Prostate gland (tissue), 2 donors: ENCODE measurements at regions not wholly inside any gene's neighbourhood (a gene's known extent, or its start where the extent isn't known, plus 50 kb on each side); places are given as distances from the start of the nearest gene placed in this dataset.

Experiments used
- DNase-seq: peaks from one replicate; pipeline ENCODE4 v3.0.0-alpha.2; 2019; ENCODE audit warnings: low spot score
- H3K27ac ChIP-seq, 2 donors: fragments of 200-600 bp; sonication (generic); 2 replicates each; pipeline ENCODE4 v1.5.1; 2017 to 2019
- H3K27me3 ChIP-seq: fragments of 200-600 bp; sonication (generic); replicated peaks from 2 replicates; pipeline ENCODE4 v1.5.1; 2019; ENCODE audit not compliant: insufficient read depth
- H3K36me3 ChIP-seq, 2 donors: fragments of 200-600 bp; sonication (generic); 1 replicate in 1 of 2; 2 replicates in 1 of 2; pipeline versions ENCODE4 v1.5.1 to v1.8.1; 2017 to 2019
- H3K4me1 ChIP-seq: fragments of 200-600 bp; sonication (generic); replicated peaks from 2 replicates; pipeline ENCODE4 v1.5.1; 2019
- H3K4me3 ChIP-seq, 2 donors: fragments of 200-600 bp; sonication (generic); 2 replicates each; pipeline ENCODE4 v1.5.1; 2017 to 2019
- H3K9me3 ChIP-seq: fragments of 200-600 bp; sonication (generic); 2 replicates; pipeline ENCODE4 v1.5.1; 2017
- POLR2A ChIP-seq: fragments of 450-650 bp; IDR thresholded peaks from one replicate; pipeline ENCODE4 v1.6.1; 2016; ENCODE audit warnings: antibody characterized with exemption, mild to moderate bottlenecking
- POLR2AphosphoS5 ChIP-seq: sonication (generic); formaldehyde crosslinking; IDR thresholded peaks from one replicate; pipeline ENCODE4 v1.6.1; 2017; ENCODE audit warnings: antibody characterized with exemption
- WGBS: methylation state at CpG from one replicate; pipeline ENCODE4 v1.1.5; 2018; 5-methylcytosine and 5-hydroxymethylcytosine counted together
- intact Hi-C: fragments of 100-400 bp; cut with DNase I; formaldehyde crosslinking; loops from one replicate; pipeline ENCODE4 v1.14.2; 2022
- TF ChIP-seq, protein P1 (sequence below), 4 experiments: fragments of 200-600 bp in 2 of 4; fragments of 450-650 bp in 2 of 4; sonication (generic) in 2 of 4; IDR thresholded peaks; 1 replicate in 3 of 4; 2 replicates in 1 of 4; pipeline ENCODE4 v1.5.1; 2016 to 2019; ENCODE audit warnings: antibody characterized with exemption in 4 of 4, mild to moderate bottlenecking in 2 of 4, moderate library complexity in 2 of 4

DNA sequence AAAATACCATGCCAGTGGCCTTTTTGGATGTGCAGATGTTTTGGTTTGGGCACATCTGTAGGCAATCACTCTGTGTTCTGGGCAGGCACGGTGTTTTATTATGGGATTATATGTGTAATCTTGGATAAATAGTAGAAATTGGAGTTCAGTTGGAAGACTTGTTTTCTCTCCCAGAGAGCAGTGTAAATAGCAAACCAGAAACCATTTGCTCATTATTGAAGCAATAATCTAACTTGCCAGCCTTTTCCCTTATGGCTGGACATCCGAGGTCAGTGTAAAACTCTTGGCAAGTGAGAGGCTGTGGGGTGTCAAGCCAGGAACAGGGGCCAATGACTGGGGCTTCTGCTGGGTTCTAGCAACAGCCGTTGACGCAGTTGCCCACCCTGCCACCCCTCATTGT, 69.9 kb downstream of the IRX3 start:
- Histone ChIP-seq H3K27ac (no peak overlapping the region), H3K36me3 (no peaks in the 10 kb centered on the region), H3K27me3 (no peaks in the 10 kb centered on the region), H3K4me1 (no peaks in the 10 kb centered on the region), H3K9me3 (no peaks in the 10 kb centered on the region), H3K4me3 (no peak overlapping the region)
- no peak for DNase-seq
- TF ChIP-seq, protein P1, sequence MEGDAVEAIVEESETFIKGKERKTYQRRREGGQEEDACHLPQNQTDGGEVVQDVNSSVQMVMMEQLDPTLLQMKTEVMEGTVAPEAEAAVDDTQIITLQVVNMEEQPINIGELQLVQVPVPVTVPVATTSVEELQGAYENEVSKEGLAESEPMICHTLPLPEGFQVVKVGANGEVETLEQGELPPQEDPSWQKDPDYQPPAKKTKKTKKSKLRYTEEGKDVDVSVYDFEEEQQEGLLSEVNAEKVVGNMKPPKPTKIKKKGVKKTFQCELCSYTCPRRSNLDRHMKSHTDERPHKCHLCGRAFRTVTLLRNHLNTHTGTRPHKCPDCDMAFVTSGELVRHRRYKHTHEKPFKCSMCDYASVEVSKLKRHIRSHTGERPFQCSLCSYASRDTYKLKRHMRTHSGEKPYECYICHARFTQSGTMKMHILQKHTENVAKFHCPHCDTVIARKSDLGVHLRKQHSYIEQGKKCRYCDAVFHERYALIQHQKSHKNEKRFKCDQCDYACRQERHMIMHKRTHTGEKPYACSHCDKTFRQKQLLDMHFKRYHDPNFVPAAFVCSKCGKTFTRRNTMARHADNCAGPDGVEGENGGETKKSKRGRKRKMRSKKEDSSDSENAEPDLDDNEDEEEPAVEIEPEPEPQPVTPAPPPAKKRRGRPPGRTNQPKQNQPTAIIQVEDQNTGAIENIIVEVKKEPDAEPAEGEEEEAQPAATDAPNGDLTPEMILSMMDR (IDR thresholded peaks at IDR 0.05), result no peak
- no peak for TF ChIP-seq POLR2A
- intact Hi-C loops, result no loop called here
- WGBS, result 68% methylated on average over 4 of the region's 4 CpGs

DNA sequence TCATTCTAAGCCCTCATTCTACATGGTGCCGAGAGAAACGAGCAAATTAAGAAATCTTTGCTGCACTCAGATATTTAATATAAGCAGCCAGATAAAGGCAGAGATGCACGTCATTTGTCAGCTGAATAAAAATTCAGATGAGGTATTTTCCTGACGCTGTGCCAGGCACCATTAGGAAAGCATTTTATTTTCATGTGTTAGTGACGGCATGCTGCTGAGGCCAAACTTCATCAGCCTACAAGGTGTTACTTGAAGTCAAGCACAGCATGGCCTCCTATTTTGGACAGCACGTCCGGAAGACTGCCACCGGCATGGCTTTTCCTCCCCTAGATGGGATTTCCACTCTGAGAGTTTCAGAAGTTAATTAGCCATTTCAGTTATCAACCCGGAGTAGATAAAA, 70.3 kb downstream of the IRX3 start:
- Histone ChIP-seq H3K27me3 (no peaks in the 10 kb centered on the region), H3K4me3 (no peak overlapping the region), H3K4me1 (no peaks in the 10 kb centered on the region), H3K27ac (no peak overlapping the region), H3K9me3 (no peaks in the 10 kb centered on the region), H3K36me3 (no peaks in the 10 kb centered on the region)
- 62% methylated on average over 9 of the region's 9 CpGs for WGBS
- no peak for DNase-seq
- intact Hi-C loops, result no loop called here
- no peak for TF ChIP-seq POLR2AphosphoS5

DNA sequence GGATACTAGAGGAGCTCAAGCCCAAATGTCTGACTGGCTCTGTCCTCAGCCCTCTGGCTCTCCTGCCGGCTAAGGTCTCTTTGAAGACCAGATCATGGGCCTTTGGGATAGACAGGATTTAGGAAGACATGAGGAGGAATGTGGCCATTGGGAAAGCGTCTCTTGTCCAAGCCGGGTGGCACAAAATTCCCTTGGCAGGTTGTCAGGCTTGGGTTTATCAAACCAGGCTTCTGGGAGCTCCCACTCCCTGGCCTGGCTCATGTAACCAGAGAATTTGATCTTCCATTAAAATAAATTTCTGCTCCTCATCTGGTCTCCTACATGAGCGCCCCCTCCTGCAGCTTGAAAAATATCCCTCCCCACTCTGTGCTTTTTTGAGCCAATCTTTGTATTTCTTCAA, 71.1 kb downstream of the IRX3 start:
- H3K36me3 ChIP-seq, result no peaks in the 10 kb centered on the region
- intact Hi-C loops, result no loop called here
- TF ChIP-seq POLR2A (no peak), POLR2AphosphoS5 (no peak)
- TF ChIP-seq, protein P1 (IDR thresholded peaks at IDR 0.05), result no peak
- WGBS, result 92% methylated on average over 4 of the region's 4 CpGs
- H3K27me3 ChIP-seq, result no peaks in the 10 kb centered on the region
- H3K27ac ChIP-seq, result no peak overlapping the region
- no peak overlapping the region for H3K4me3 ChIP-seq
- no peaks in the 10 kb centered on the region for H3K9me3 ChIP-seq
- DNase-seq, result no peak
- peaks cover 2% of the 10 kb centered on the region for H3K4me1 ChIP-seq

DNA sequence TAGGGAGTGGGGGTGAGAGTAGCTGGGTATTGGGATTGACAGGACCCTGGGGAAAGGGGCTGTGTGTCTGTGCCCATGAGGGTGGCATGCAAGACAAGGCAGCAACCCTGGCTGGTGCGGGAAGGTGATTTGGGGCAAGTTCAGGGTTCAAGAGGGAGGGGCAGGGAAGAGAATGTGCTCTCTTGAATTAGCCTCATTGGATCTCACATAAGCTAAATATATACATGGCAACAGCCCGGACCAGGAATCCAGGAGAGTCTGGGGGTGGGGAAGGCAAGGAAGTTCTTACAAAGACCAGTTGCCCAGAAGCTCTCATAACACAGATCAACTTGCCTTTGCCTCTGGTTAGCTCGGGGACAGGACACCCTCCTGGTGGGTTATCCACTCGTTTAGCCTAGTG, 73.3 kb downstream of the IRX3 start:
- Histone ChIP-seq H3K27ac (no peak overlapping the region), H3K36me3 (no peaks in the 10 kb centered on the region), H3K4me1 (peaks cover 3% of the 10 kb centered on the region), H3K9me3 (no peaks in the 10 kb centered on the region), H3K27me3 (no peaks in the 10 kb centered on the region), H3K4me3 (no peak overlapping the region)
- DNase-seq, result no peak
- TF ChIP-seq, protein P1 (IDR thresholded peaks at IDR 0.05), result no peak
- TF ChIP-seq POLR2A (no peak), POLR2AphosphoS5 (no peak)
- 88% methylated on average over 4 of the region's 4 CpGs for WGBS
- intact Hi-C loops, result no loop called here

DNA sequence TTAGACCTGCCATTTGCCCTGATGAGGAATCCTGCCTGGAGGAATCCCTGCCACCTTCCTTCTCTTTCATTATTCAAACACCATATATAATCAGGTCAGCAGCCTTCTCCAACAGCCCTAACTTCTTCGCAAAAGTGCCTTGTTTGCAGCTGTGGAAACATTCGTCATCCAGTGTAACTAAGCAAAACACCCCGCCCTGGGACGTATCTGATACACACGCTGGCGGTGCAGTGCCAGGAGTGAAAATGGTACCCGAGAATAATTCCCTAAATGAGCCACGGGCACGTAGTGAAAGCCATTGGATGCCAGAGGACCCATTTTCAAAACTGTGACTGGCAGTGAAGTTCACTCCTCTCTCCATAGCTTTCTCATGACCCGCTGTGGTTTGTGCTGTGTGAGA, 73.7 kb downstream of the IRX3 start:
- DNase-seq, result no peak
- Histone ChIP-seq H3K4me1 (peaks cover 3% of the 10 kb centered on the region), H3K36me3 (no peaks in the 10 kb centered on the region), H3K27ac (no peak overlapping the region), H3K27me3 (no peaks in the 10 kb centered on the region), H3K9me3 (no peaks in the 10 kb centered on the region), H3K4me3 (no peak overlapping the region)
- WGBS, result 47% methylated on average over 10 of the region's 10 CpGs
- intact Hi-C loops, result no loop called here
- TF ChIP-seq POLR2AphosphoS5 (no peak), POLR2A (no peak)
- TF ChIP-seq, protein P1 (IDR thresholded peaks at IDR 0.05), result no peak
